ENCODE measurements at regions not wholly inside any gene's neighbourhood (a gene's known extent, or its start where the extent isn't known, plus 50 kb on each side); places are given as distances from the start of the nearest gene placed in this dataset.

- TF ChIP-seq CTCF (IDR thresholded peaks at IDR 0.05; ENCODE audit: low read depth, low read length) = no peak
- DNase-seq (ENCODE audit: low read depth, low spot score) = no peak
- in situ Hi-C loops (cut with HindIII; ENCODE audit: low sequenced_read_pairs) = no loop called here
- H3K4me3 ChIP-seq (ENCODE audit: low read depth, low read length) = no peak overlapping the region
These were observed 509.3 kb upstream of the NUDT12 start for GRCh38 chr5:104071887-104072286.

- in situ Hi-C loops (cut with HindIII; ENCODE audit: low sequenced_read_pairs) = no loop called here
- no peak overlapping the region for H3K4me3 ChIP-seq (ENCODE audit: low read depth, low read length)
- TF ChIP-seq CTCF (IDR thresholded peaks at IDR 0.05; ENCODE audit: low read depth, low read length) = no peak
- DNase-seq (ENCODE audit: low read depth, low spot score) = no peak
These were observed 500.2 kb upstream of the NUDT12 start for GRCh38 chr5:104062621-104063377.

GRCh38 chr5:104061707-104062106 is 499.1 kb upstream of the NUDT12 start:
- no peak for TF ChIP-seq CTCF (IDR thresholded peaks at IDR 0.05; ENCODE audit: low read depth, low read length)
- DNase-seq (ENCODE audit: low read depth, low spot score) = no peak
- in situ Hi-C loops (cut with HindIII; ENCODE audit: low sequenced_read_pairs) = no loop called here
- H3K4me3 ChIP-seq (ENCODE audit: low read depth, low read length) = no peak overlapping the region

- no peak overlapping the region for H3K4me3 ChIP-seq (ENCODE audit: low read depth, low read length)
- DNase-seq (ENCODE audit: low read depth, low spot score) = no peak
- no peak for TF ChIP-seq CTCF (IDR thresholded peaks at IDR 0.05; ENCODE audit: low read depth, low read length)
- in situ Hi-C loops (cut with HindIII; ENCODE audit: low sequenced_read_pairs) = no loop called here
These were observed 490.7 kb upstream of the NUDT12 start for GRCh38 chr5:104053353-104053649.

GRCh38 chr5:104052558-104053352 is 490.2 kb upstream of the NUDT12 start:
- no peak for DNase-seq (ENCODE audit: low read depth, low spot score)
- H3K4me3 ChIP-seq (ENCODE audit: low read depth, low read length) = no peak overlapping the region
- in situ Hi-C loops (cut with HindIII; ENCODE audit: low sequenced_read_pairs) = no loop called here
- TF ChIP-seq CTCF (IDR thresholded peaks at IDR 0.05; ENCODE audit: low read depth, low read length) = no peak

- in situ Hi-C loops (cut with HindIII; ENCODE audit: low sequenced_read_pairs) = no loop called here
- DNase-seq (ENCODE audit: low read depth, low spot score) = no peak
- no peak for TF ChIP-seq CTCF (IDR thresholded peaks at IDR 0.05; ENCODE audit: low read depth, low read length)
- no peak overlapping the region for H3K4me3 ChIP-seq (ENCODE audit: low read depth, low read length)
These were observed 487.8 kb upstream of the NUDT12 start for GRCh38 chr5:104050436-104050835.
